ENCODE measurements at regions not wholly inside any gene's neighbourhood (a gene's known extent, or its start where the extent isn't known, plus 50 kb on each side); places are given as distances from the start of the nearest gene placed in this dataset.
A peak's percentile ranks its signal among the peaks of the same experiment; 100 is the strongest.
"Not testable (repeated sequence)": the region's sequence is repeated elsewhere in the genome, so short reads cannot be mapped to it uniquely, and the experiment has no call there.

GRCh38 chr5:34205347-34205746, 162.3 kb upstream of the C1QTNF3 start:
- H3K36me3 Mint-ChIP-seq, H3K4me3 Mint-ChIP-seq, H3K27me3 Mint-ChIP-seq, ATAC-seq, H3K9me3 Mint-ChIP-seq, H3K4me1 Mint-ChIP-seq, H3K27ac Mint-ChIP-seq: not testable (repeated sequence)

- not testable (repeated sequence) for H3K27me3 Mint-ChIP-seq, H3K4me1 Mint-ChIP-seq, H3K9me3 Mint-ChIP-seq, H3K4me3 Mint-ChIP-seq, ATAC-seq, H3K27ac Mint-ChIP-seq
- peaks cover 10% of the 10 kb centered on the region for H3K36me3 Mint-ChIP-seq
These were observed 174.4 kb upstream of the C1QTNF3 start for GRCh38 chr5:34217386-34217785.

- not testable (repeated sequence) for H3K9me3 Mint-ChIP-seq, H3K27me3 Mint-ChIP-seq, ATAC-seq, H3K4me3 Mint-ChIP-seq, H3K27ac Mint-ChIP-seq, H3K4me1 Mint-ChIP-seq, H3K36me3 Mint-ChIP-seq
These were observed 178.5 kb upstream of the C1QTNF3 start for GRCh38 chr5:34221329-34222073.

GRCh38 chr5:34223158-34223557, 180.1 kb upstream of the C1QTNF3 start:
- not testable (repeated sequence) for ATAC-seq, H3K27me3 Mint-ChIP-seq, H3K4me3 Mint-ChIP-seq, H3K36me3 Mint-ChIP-seq, H3K27ac Mint-ChIP-seq, H3K9me3 Mint-ChIP-seq, H3K4me1 Mint-ChIP-seq

- ATAC-seq, H3K4me3 Mint-ChIP-seq, H3K4me1 Mint-ChIP-seq, H3K36me3 Mint-ChIP-seq, H3K9me3 Mint-ChIP-seq, H3K27me3 Mint-ChIP-seq, H3K27ac Mint-ChIP-seq: not testable (repeated sequence)
These were observed 187.4 kb upstream of the C1QTNF3 start for GRCh38 chr5:34230402-34230801.

GRCh38 chr5:34243802-34244201, 200.8 kb upstream of the C1QTNF3 start:
- not testable (repeated sequence) for H3K27me3 Mint-ChIP-seq

GRCh38 chr5:34244281-34245031, 201.4 kb upstream of the C1QTNF3 start:
- ATAC-seq: peak; percentile 96
- Mint-ChIP-seq H3K4me3 (peak overlapping the region; percentile 80), H3K4me1 (peaks cover 12% of the 10 kb centered on the region), H3K27ac (peak overlapping the region; percentile 58)
- not testable (repeated sequence) for H3K9me3 Mint-ChIP-seq, H3K36me3 Mint-ChIP-seq, H3K27me3 Mint-ChIP-seq

More at GRCh38 chr5:34243802-34244201, 200.8 kb upstream of the C1QTNF3 start:
- H3K4me1 Mint-ChIP-seq: peaks cover 12% of the 10 kb centered on the region
- peak overlapping the region; percentile 80 for H3K4me3 Mint-ChIP-seq
- not testable (repeated sequence) for ATAC-seq, H3K36me3 Mint-ChIP-seq, H3K9me3 Mint-ChIP-seq
- H3K27ac Mint-ChIP-seq: peak overlapping the region; percentile 58

- H3K4me3 Mint-ChIP-seq, H3K36me3 Mint-ChIP-seq: not testable (repeated sequence)
- ATAC-seq: peak; percentile 95
These were observed 202.0 kb upstream of the C1QTNF3 start for GRCh38 chr5:34245032-34245394.

GRCh38 chr5:34245813-34246212, 202.8 kb upstream of the C1QTNF3 start:
- not testable (repeated sequence) for H3K4me1 Mint-ChIP-seq, H3K27me3 Mint-ChIP-seq, ATAC-seq, H3K27ac Mint-ChIP-seq, H3K9me3 Mint-ChIP-seq, H3K36me3 Mint-ChIP-seq
- peak overlapping the region; percentile 58 for H3K4me3 Mint-ChIP-seq

More at GRCh38 chr5:34245032-34245394, 202.0 kb upstream of the C1QTNF3 start:
- not testable (repeated sequence) for H3K9me3 Mint-ChIP-seq, H3K27ac Mint-ChIP-seq, H3K27me3 Mint-ChIP-seq
- H3K4me1 Mint-ChIP-seq: peaks cover 10% of the 10 kb centered on the region

- H3K27me3 Mint-ChIP-seq, H3K36me3 Mint-ChIP-seq, H3K4me3 Mint-ChIP-seq, H3K4me1 Mint-ChIP-seq, ATAC-seq, H3K9me3 Mint-ChIP-seq, H3K27ac Mint-ChIP-seq: not testable (repeated sequence)
These were observed 215.6 kb upstream of the C1QTNF3 start for GRCh38 chr5:34258598-34258997.

- H3K4me1 Mint-ChIP-seq, H3K4me3 Mint-ChIP-seq, H3K27ac Mint-ChIP-seq, H3K27me3 Mint-ChIP-seq, ATAC-seq, H3K9me3 Mint-ChIP-seq, H3K36me3 Mint-ChIP-seq: not testable (repeated sequence)
These were observed 218.0 kb upstream of the C1QTNF3 start for GRCh38 chr5:34261020-34261419.

GRCh38 chr5:34266151-34266550, 223.1 kb upstream of the C1QTNF3 start:
- H3K27me3 Mint-ChIP-seq, H3K9me3 Mint-ChIP-seq, ATAC-seq, H3K4me3 Mint-ChIP-seq, H3K4me1 Mint-ChIP-seq, H3K27ac Mint-ChIP-seq, H3K36me3 Mint-ChIP-seq: not testable (repeated sequence)

GRCh38 chr5:34296759-34297158, 253.7 kb upstream of the C1QTNF3 start:
- H3K9me3 Mint-ChIP-seq, H3K4me1 Mint-ChIP-seq, H3K27me3 Mint-ChIP-seq, ATAC-seq, H3K27ac Mint-ChIP-seq, H3K4me3 Mint-ChIP-seq, H3K36me3 Mint-ChIP-seq: not testable (repeated sequence)

GRCh38 chr5:34329201-34329600, 286.2 kb upstream of the C1QTNF3 start:
- H3K36me3 Mint-ChIP-seq, ATAC-seq, H3K4me3 Mint-ChIP-seq, H3K27me3 Mint-ChIP-seq, H3K27ac Mint-ChIP-seq, H3K9me3 Mint-ChIP-seq, H3K4me1 Mint-ChIP-seq: not testable (repeated sequence)

- not testable (repeated sequence) for H3K27me3 Mint-ChIP-seq, H3K9me3 Mint-ChIP-seq, H3K4me1 Mint-ChIP-seq, H3K36me3 Mint-ChIP-seq, ATAC-seq, H3K27ac Mint-ChIP-seq, H3K4me3 Mint-ChIP-seq
These were observed 286.6 kb upstream of the C1QTNF3 start for GRCh38 chr5:34329611-34330108.

- H3K9me3 Mint-ChIP-seq, ATAC-seq, H3K36me3 Mint-ChIP-seq: not testable (repeated sequence)
These were observed 289.0 kb upstream of the C1QTNF3 start for GRCh38 chr5:34331928-34332454.

More at GRCh38 chr5:34331928-34332454, 289.0 kb upstream of the C1QTNF3 start:
- H3K27ac Mint-ChIP-seq, H3K27me3 Mint-ChIP-seq, H3K4me1 Mint-ChIP-seq, H3K4me3 Mint-ChIP-seq: not testable (repeated sequence)
